ENCODE measurements at regions not wholly inside any gene's neighbourhood (a gene's known extent, or its start where the extent isn't known, plus 50 kb on each side); places are given as distances from the start of the nearest gene placed in this dataset.
"Not testable (repeated sequence)": the region's sequence is repeated elsewhere in the genome, so short reads cannot be mapped to it uniquely, and the experiment has no call there.

GRCh38 chr6:149242883-149243282 lies 74.6 kb upstream of the TAB2 start:
- no peak overlapping the region for H3K4me3 ChIP-seq
- TF ChIP-seq CTCF (IDR thresholded peaks at IDR 0.05) (no peak), EP300 (IDR thresholded peaks at IDR 0.05) (no peak), POLR2AphosphoS5 (IDR thresholded peaks at IDR 0.05) (no peak), POLR2A (IDR thresholded peaks at IDR 0.05) (no peak)
- no peaks in the 10 kb centered on the region for H3K27me3 ChIP-seq
- no peaks in the 10 kb centered on the region for H3K4me1 ChIP-seq
- no peak overlapping the region for H3K27ac ChIP-seq
- no peaks in the 10 kb centered on the region for H3K36me3 ChIP-seq
- no peaks in the 10 kb centered on the region for H3K9me3 ChIP-seq
- intact Hi-C loops (cut with DNase I), result no loop called here
- no peak for DNase-seq
- 83 to 84% methylated on average over 5 of the region's 5 CpGs for WGBS, 2 donors

- no peak overlapping the region for H3K4me3 ChIP-seq
- H3K27ac ChIP-seq, result no peak overlapping the region
- H3K9me3 ChIP-seq, result no peaks in the 10 kb centered on the region
- no peaks in the 10 kb centered on the region for H3K4me1 ChIP-seq
- TF ChIP-seq CTCF (IDR thresholded peaks at IDR 0.05) (no peak), POLR2A (IDR thresholded peaks at IDR 0.05) (no peak), EP300 (IDR thresholded peaks at IDR 0.05) (no peak), POLR2AphosphoS5 (IDR thresholded peaks at IDR 0.05) (no peak)
- no peaks in the 10 kb centered on the region for H3K27me3 ChIP-seq
- DNase-seq, result no peak
- 72 to 83% methylated on average over 7 of the region's 7 CpGs for WGBS, 2 donors
- intact Hi-C loops (cut with DNase I), result no loop called here
- H3K36me3 ChIP-seq, result no peaks in the 10 kb centered on the region
Measured at GRCh38 chr6:149244105-149244504, 73.4 kb upstream of the TAB2 start.

GRCh38 chr6:149246691-149247384 lies 70.7 kb upstream of the TAB2 start:
- Histone ChIP-seq H3K4me3 (no peak overlapping the region), H3K9me3 (no peaks in the 10 kb centered on the region), H3K27me3 (no peaks in the 10 kb centered on the region), H3K4me1 (no peaks in the 10 kb centered on the region), H3K27ac (no peak overlapping the region), H3K36me3 (no peaks in the 10 kb centered on the region)
- intact Hi-C loops (cut with DNase I), result no loop called here
- TF ChIP-seq EP300 (IDR thresholded peaks at IDR 0.05) (no peak), POLR2A (IDR thresholded peaks at IDR 0.05) (no peak), POLR2AphosphoS5 (IDR thresholded peaks at IDR 0.05) (no peak), CTCF (IDR thresholded peaks at IDR 0.05) (no peak)
- no peak for DNase-seq
- WGBS, 2 donors, result 73 to 81% methylated on average over 13 of the region's 13 CpGs

GRCh38 chr6:149247385-149247763 lies 70.1 kb upstream of the TAB2 start:
- no peak for DNase-seq
- TF ChIP-seq EP300 (IDR thresholded peaks at IDR 0.05) (no peak), CTCF (IDR thresholded peaks at IDR 0.05) (no peak), POLR2AphosphoS5 (IDR thresholded peaks at IDR 0.05) (no peak), POLR2A (IDR thresholded peaks at IDR 0.05) (no peak)
- no peaks in the 10 kb centered on the region for H3K4me1 ChIP-seq
- H3K36me3 ChIP-seq, result no peaks in the 10 kb centered on the region
- H3K27ac ChIP-seq, result no peak overlapping the region
- intact Hi-C loops (cut with DNase I), result no loop called here
- 93% methylated on average over 6 of the region's 6 CpGs for WGBS, 2 donors
- H3K27me3 ChIP-seq, result no peaks in the 10 kb centered on the region
- no peaks in the 10 kb centered on the region for H3K9me3 ChIP-seq
- no peak overlapping the region for H3K4me3 ChIP-seq

- H3K27ac ChIP-seq; H3K27me3 ChIP-seq; H3K4me1 ChIP-seq; H3K4me3 ChIP-seq; intact Hi-C loops (cut with DNase I); DNase-seq; H3K36me3 ChIP-seq; H3K9me3 ChIP-seq: not testable (repeated sequence)
- WGBS, 2 donors, result 97% methylated on average over 5 of the region's 5 CpGs
Measured at GRCh38 chr6:149248263-149248662, 69.2 kb upstream of the TAB2 start.

All from sigmoid colon (tissue), 6 donors.